Lower leg skin (tissue), 4 donors: ENCODE measurements at regions not wholly inside any gene's neighbourhood (a gene's known extent, or its start where the extent isn't known, plus 50 kb on each side); places are given as distances from the start of the nearest gene placed in this dataset.

Experiments
- DNase-seq, 2 donors: peaks; one replicate each; pipeline ENCODE4 v3.0.0-alpha.2; 2019; ENCODE audit warnings: low spot score in 2 of 2
- H3K4me3 ChIP-seq: fragments of 200-600 bp; sonication (generic); 2 replicates; pipeline ENCODE4 v1.5.1; 2017; ENCODE audit warnings: mild to moderate bottlenecking, low read depth; ENCODE audit not compliant: poor library complexity, severe bottlenecking
- CTCF ChIP-seq, 3 donors: fragments of 450-650 bp; IDR thresholded peaks; one replicate each; pipeline ENCODE4 v1.5.1; 2016; ENCODE audit warnings: antibody characterized with exemption in 3 of 3, mild to moderate bottlenecking in 3 of 3, moderate library complexity in 2 of 3
- POLR2A ChIP-seq, 2 donors: fragments of 450-650 bp; IDR thresholded peaks; one replicate each; pipeline ENCODE4 v1.6.1; 2016 to 2017; ENCODE audit warnings: antibody characterized with exemption in 2 of 2, mild to moderate bottlenecking in 1 of 2, moderate library complexity in 1 of 2
- WGBS, 2 donors: methylation state at CpG; one replicate each; pipeline ENCODE4 v1.1.5; 2018; 5-methylcytosine and 5-hydroxymethylcytosine counted together
- intact Hi-C: fragments of 100-400 bp; cut with DNase I; formaldehyde crosslinking; loops from one replicate; pipeline ENCODE4 v1.15.0; 2023; ENCODE audit warnings: low total_unique reads

- intact Hi-C loops, result no loop called here
- no peak overlapping the region for H3K4me3 ChIP-seq
- TF ChIP-seq CTCF (IDR thresholded peaks at IDR 0.05) (no peak), POLR2A (IDR thresholded peaks at IDR 0.05) (no peak)
- WGBS, 2 donors, result 77 to 83% methylated on average over 2 of the region's 2 CpGs
- DNase-seq, result no peak
These were observed 206.8 kb downstream of the DACT1 start for GRCh38 chr14:58844544-58844943.

GRCh38 chr14:58846682-58847465 is 209.1 kb downstream of the DACT1 start:
- 83 to 85% methylated on average over 5 of the region's 5 CpGs for WGBS, 2 donors
- H3K4me3 ChIP-seq, result no peak overlapping the region
- TF ChIP-seq POLR2A (IDR thresholded peaks at IDR 0.05) (no peak), CTCF (IDR thresholded peaks at IDR 0.05) (no peak)
- intact Hi-C loops, result no loop called here
- DNase-seq, result no peak

- WGBS, 2 donors, result 94 to 99% methylated on average over 8 of the region's 8 CpGs
- no peak overlapping the region for H3K4me3 ChIP-seq
- intact Hi-C loops, result no loop called here
- DNase-seq, result no peak
- TF ChIP-seq CTCF (IDR thresholded peaks at IDR 0.05) (no peak), POLR2A (IDR thresholded peaks at IDR 0.05) (no peak)
These were observed 210.6 kb downstream of the DACT1 start for GRCh38 chr14:58848365-58848764.

GRCh38 chr14:58849601-58850000 is 211.8 kb downstream of the DACT1 start:
- DNase-seq, result no peak
- intact Hi-C loops, result no loop called here
- H3K4me3 ChIP-seq, result no peak overlapping the region
- 82 to 88% methylated on average over 4 of the region's 4 CpGs for WGBS, 2 donors
- TF ChIP-seq CTCF (IDR thresholded peaks at IDR 0.05) (no peak), POLR2A (IDR thresholded peaks at IDR 0.05) (no peak)

GRCh38 chr14:58850011-58850410 is 212.2 kb downstream of the DACT1 start:
- no peak for DNase-seq
- intact Hi-C loops, result no loop called here

More at GRCh38 chr14:58850011-58850410, 212.2 kb downstream of the DACT1 start:
- no peak overlapping the region for H3K4me3 ChIP-seq
- 44 to 50% methylated on average over 1 of the region's 1 CpG for WGBS, 2 donors
- TF ChIP-seq CTCF (IDR thresholded peaks at IDR 0.05), result no peak
- TF ChIP-seq POLR2A (IDR thresholded peaks at IDR 0.05), result no peak
